Putamen (tissue), 1 donor: ENCODE measurements at regions not wholly inside any gene's neighbourhood (a gene's known extent, or its start where the extent isn't known, plus 50 kb on each side); places are given as distances from the start of the nearest gene placed in this dataset.
A peak's percentile ranks its signal among the peaks of the same experiment; 100 is the strongest.

ENCODE experiments used
- DNase-seq: peaks from one replicate; pipeline ENCODE4 v3.0.0-alpha.2; 2016; ENCODE audit warnings: low spot score

DNA sequence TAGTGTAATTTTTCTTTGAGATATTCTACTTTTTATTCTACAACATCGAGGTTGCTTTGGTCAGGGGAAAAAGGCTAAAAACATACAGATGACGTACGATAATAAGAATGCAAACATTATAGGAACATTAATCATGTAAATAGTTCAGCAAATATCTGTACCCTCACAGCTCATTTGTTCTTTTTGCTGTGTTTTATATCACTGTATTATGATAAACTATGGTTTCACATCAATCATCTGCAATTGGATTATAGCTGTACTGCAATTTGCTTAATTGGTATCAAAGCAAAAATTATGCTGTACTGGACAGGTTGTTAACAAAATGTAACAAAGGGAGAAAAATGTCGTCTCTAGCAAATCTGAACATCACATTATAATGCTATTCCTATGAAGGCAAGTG, 597.1 kb downstream of the EPHA7 start:
- DNase-seq = no peak

- DNase-seq = no peak
These were observed 598.8 kb downstream of the EPHA7 start for GRCh38 chr6:92820601-92821000.

- DNase-seq = no peak
These were observed 608.4 kb downstream of the EPHA7 start for GRCh38 chr6:92810913-92811312.

DNA sequence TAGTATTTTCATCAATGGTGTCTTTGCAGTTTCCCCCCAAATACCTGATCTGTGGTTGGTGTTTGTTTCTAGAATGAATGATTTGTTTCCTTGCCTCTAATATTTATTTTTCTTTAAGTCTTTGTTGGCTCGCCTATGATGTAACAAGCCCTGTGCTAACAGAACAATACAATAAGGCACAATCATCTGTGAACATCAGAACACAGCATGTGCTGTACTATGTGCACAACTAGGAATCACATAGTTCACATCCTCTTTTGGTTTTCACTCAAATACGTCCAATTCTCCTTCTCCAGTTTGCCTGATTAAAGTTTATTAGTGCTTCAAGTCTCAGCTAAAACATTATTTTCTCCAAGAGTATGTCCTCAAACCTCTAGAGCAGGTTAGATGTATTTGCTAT, 613.1 kb downstream of the EPHA7 start:
- no peak for DNase-seq

DNA sequence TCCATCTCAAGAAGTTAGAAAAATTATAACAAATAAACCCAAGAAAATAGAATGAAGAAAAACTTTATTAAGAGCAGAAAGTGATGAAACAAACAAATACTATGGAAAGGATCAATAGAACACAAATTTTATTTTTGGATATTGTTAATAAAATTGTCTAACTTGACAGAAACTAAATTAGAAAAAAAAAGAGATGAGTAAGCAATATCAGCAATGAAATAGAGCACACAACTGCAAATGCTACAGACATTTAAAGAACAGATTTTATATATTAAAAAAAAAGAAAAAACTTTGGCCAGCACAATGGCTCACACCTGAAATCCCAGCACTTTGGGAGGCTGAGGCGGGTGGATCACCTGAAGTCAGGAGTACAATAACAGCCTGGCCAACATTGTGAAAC, 628.0 kb downstream of the EPHA7 start:
- DNase-seq = no peak

- DNase-seq = no peak
These were observed 629.0 kb downstream of the EPHA7 start for GRCh38 chr6:92790381-92790780.

- no peak for DNase-seq
These were observed 635.1 kb downstream of the EPHA7 start for GRCh38 chr6:92784235-92784634.

GRCh38 chr6:92779746-92780145, 639.6 kb downstream of the EPHA7 start:
- no peak for DNase-seq

DNA sequence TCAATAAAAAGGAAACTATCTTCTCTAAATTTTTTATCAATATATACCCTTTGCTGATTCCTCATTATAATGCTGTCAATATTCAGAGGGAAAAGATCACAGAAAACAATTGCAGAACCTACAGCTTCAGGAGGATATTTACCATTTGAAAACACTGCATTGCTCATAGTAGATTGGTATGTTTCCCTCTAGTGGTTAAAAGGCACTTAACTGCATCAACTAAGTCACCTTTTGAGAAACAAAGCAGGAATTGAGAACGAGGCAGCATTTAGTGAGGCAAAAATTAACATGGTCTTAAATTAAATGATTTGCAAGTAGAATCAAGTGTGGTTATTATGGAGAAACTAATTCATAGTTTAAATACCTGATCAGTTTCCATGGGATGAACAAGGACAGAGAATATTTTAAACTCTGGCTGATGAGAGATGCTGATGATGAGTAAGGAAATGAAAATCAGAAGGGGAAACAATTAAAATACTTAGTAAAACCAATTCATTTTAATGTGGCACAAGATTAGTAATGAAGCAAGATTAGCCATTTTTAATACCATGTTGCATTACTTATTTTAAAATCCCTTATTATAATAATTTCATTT, 642.1 kb downstream of the EPHA7 start:
- DNase-seq = peak; percentile 11

GRCh38 chr6:92770540-92770939, 648.8 kb downstream of the EPHA7 start:
- DNase-seq = no peak

- no peak for DNase-seq
These were observed 652.3 kb downstream of the EPHA7 start for GRCh38 chr6:92767101-92767500.

GRCh38 chr6:92763680-92764079, 655.7 kb downstream of the EPHA7 start:
- DNase-seq = no peak

- DNase-seq = no peak
These were observed 656.1 kb downstream of the EPHA7 start for GRCh38 chr6:92763274-92763584.

GRCh38 chr6:92762443-92763273, 656.7 kb downstream of the EPHA7 start:
- no peak for DNase-seq

DNA sequence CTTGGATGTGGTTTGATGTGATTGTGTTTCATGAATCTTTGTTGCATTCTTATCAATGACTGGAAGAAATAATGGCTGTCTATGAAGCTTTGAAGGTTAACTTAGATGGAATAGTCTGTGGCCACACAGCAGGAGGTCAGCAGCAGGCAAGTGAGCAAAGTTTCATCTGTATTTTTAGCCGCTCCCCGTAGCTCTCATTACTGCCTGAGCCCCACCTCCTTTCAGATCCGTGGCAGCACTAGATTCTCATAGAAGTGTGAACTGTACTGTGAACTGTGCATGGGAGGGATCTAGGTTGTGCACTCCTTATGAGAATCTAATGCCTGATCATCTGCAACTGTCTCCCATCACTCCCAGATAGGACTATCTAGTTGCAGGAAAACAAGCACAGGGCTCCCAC, 660.2 kb downstream of the EPHA7 start:
- DNase-seq = no peak

DNA sequence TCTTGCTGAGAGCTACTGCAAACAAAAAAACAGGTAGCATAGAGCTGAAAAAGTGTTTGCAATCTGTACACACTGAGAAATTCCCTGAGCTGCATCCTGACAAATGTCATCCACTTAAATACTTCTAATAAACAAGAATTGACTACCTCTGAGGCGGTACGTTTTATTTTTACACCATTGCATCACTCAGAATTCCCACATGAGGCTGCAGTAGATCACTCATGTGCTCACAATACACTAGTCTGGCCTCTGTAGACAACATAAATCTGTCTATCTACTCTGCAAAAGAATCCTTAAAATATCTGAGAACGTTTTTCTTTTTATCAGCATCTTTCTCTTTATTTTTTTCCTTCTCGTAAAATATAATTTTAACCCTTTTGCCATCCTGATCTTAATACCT, 661.4 kb downstream of the EPHA7 start:
- DNase-seq = no peak

DNA sequence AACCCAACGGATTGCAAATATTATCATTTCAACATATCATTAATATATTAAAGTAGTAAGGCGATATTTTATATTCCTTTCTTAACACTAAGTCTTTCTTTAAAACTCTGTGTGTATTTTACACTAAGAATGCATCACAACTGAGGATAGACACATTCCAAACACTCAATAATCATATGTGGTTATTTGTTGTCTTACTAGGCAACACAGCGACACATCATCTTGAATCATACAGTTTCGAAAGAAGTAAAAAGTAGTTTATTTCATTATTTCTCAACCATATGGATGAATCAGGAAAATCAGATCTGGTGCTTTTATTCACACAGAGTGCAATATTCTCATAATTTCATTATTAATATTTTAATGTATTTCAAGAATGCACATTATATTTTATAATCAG, 662.4 kb downstream of the EPHA7 start:
- DNase-seq = no peak

GRCh38 chr6:92753956-92754355, 665.4 kb downstream of the EPHA7 start:
- no peak for DNase-seq

GRCh38 chr6:92752114-92752513, 667.2 kb downstream of the EPHA7 start:
- DNase-seq = no peak

GRCh38 chr6:92748131-92748530, 671.2 kb downstream of the EPHA7 start:
- no peak for DNase-seq

- no peak for DNase-seq
These were observed 681.4 kb downstream of the EPHA7 start for GRCh38 chr6:92737983-92738382.

GRCh38 chr6:92723390-92723931, 695.9 kb downstream of the EPHA7 start:
- DNase-seq = no peak

GRCh38 chr6:92719773-92720172, 699.6 kb downstream of the EPHA7 start:
- DNase-seq = no peak

- no peak for DNase-seq
These were observed 702.7 kb downstream of the EPHA7 start for GRCh38 chr6:92716638-92717037.
